ENCODE measurements at regions not wholly inside any gene's neighbourhood (a gene's known extent, or its start where the extent isn't known, plus 50 kb on each side); places are given as distances from the start of the nearest gene placed in this dataset.

DNA sequence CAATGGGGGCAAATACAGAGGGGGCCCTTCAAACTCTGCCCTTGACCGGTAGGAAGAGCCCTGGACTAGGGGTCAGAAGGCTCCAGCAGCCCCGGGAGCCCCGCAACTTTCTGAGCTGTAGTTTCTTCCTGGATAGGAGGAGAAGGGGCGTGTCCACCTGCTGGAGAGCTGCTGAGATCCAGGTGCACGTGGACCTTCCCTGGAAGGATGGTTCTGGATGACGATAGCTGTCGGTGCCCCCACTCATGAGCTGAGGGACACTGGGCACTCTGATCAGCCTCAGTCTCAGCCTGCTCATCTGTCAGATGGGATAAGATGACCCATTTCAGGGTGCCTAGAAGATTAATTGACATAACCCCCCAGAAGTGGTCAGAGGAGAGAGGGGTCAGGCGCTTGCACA lies 125.2 kb upstream of the HDAC4 start:
- TF ChIP-seq, protein P1, sequence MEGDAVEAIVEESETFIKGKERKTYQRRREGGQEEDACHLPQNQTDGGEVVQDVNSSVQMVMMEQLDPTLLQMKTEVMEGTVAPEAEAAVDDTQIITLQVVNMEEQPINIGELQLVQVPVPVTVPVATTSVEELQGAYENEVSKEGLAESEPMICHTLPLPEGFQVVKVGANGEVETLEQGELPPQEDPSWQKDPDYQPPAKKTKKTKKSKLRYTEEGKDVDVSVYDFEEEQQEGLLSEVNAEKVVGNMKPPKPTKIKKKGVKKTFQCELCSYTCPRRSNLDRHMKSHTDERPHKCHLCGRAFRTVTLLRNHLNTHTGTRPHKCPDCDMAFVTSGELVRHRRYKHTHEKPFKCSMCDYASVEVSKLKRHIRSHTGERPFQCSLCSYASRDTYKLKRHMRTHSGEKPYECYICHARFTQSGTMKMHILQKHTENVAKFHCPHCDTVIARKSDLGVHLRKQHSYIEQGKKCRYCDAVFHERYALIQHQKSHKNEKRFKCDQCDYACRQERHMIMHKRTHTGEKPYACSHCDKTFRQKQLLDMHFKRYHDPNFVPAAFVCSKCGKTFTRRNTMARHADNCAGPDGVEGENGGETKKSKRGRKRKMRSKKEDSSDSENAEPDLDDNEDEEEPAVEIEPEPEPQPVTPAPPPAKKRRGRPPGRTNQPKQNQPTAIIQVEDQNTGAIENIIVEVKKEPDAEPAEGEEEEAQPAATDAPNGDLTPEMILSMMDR (conservative IDR thresholded peaks at IDR 0.05 in 1 of 2, IDR thresholded peaks at IDR 0.05 in 1 of 2; ENCODE audit: low read depth in 1 of 2, low read length in 2 of 2): no peak
- no peak for TF ChIP-seq EZH2 (IDR thresholded peaks at IDR 0.05; ENCODE audit: low read length, missing control alignments)
